ENCODE measurements at regions not wholly inside any gene's neighbourhood (a gene's known extent, or its start where the extent isn't known, plus 50 kb on each side); places are given as distances from the start of the nearest gene placed in this dataset.

GRCh38 chr3:73204841-73205240 is 143.4 kb downstream of the EBLN2 start:
- TF ChIP-seq CTCF (IDR thresholded peaks at IDR 0.05; ENCODE audit: low read depth, low read length), result no peak
- TF ChIP-seq EZH2phosphoT487 (IDR thresholded peaks at IDR 0.05; ENCODE audit: low read depth), result no peak
